ENCODE measurements at regions not wholly inside any gene's neighbourhood (a gene's known extent, or its start where the extent isn't known, plus 50 kb on each side); places are given as distances from the start of the nearest gene placed in this dataset.

- DNase-seq (ENCODE audit: low spot score), result no peak
- peaks cover 8% of the 10 kb centered on the region for H3K9me3 ChIP-seq
- H3K4me1 ChIP-seq (ENCODE audit: control insufficient read depth in 1 of 2, low read depth in 2 of 2), result no peaks in the 10 kb centered on the region
- H3K27me3 ChIP-seq (replicated peaks; ENCODE audit: insufficient read depth), result no peaks in the 10 kb centered on the region
- no peaks in the 10 kb centered on the region for H3K36me3 ChIP-seq
- no peak overlapping the region for H3K27ac ChIP-seq
- no peak for ATAC-seq (ENCODE audit: insufficient number of reproducible peaks, low FRiP score, low read depth)
- no peak for TF ChIP-seq CTCF (IDR thresholded peaks at IDR 0.05)
- H3K4me3 ChIP-seq, result no peak overlapping the region
Measured at GRCh38 chr10:78492424-78492823, 458.8 kb downstream of the RPS24 start.

GRCh38 chr10:78494179-78494578, 460.5 kb downstream of the RPS24 start:
- no peaks in the 10 kb centered on the region for H3K4me1 ChIP-seq (ENCODE audit: control insufficient read depth in 1 of 2, low read depth in 2 of 2)
- H3K36me3 ChIP-seq, result no peaks in the 10 kb centered on the region
- ATAC-seq (ENCODE audit: insufficient number of reproducible peaks, low FRiP score, low read depth) (no peak), DNase-seq (ENCODE audit: low spot score) (no peak)
- no peak overlapping the region for H3K4me3 ChIP-seq
- H3K27ac ChIP-seq, result no peak overlapping the region
- no peaks in the 10 kb centered on the region for H3K27me3 ChIP-seq (replicated peaks; ENCODE audit: insufficient read depth)
- no peak for TF ChIP-seq CTCF (IDR thresholded peaks at IDR 0.05)
- H3K9me3 ChIP-seq, result peaks cover 6% of the 10 kb centered on the region

- Histone ChIP-seq H3K9me3 (no peaks in the 10 kb centered on the region), H3K4me3 (no peak overlapping the region), H3K27ac (no peak overlapping the region), H3K4me1 (ENCODE audit: control insufficient read depth in 1 of 2, low read depth in 2 of 2) (peaks cover 0 to 5% of the 10 kb centered on the region in 2 donors), H3K27me3 (replicated peaks; ENCODE audit: insufficient read depth) (no peaks in the 10 kb centered on the region), H3K36me3 (no peaks in the 10 kb centered on the region)
- TF ChIP-seq CTCF (IDR thresholded peaks at IDR 0.05), result no peak
- DNase-seq (ENCODE audit: low spot score) (no peak), ATAC-seq (ENCODE audit: insufficient number of reproducible peaks, low FRiP score, low read depth) (no peak)
Measured at GRCh38 chr10:78502210-78502936, 468.7 kb downstream of the RPS24 start.

- H3K27ac ChIP-seq, result no peak overlapping the region
- H3K9me3 ChIP-seq, result no peaks in the 10 kb centered on the region
- no peak overlapping the region for H3K4me3 ChIP-seq
- no peak for DNase-seq (ENCODE audit: low spot score)
- no peaks in the 10 kb centered on the region for H3K27me3 ChIP-seq (replicated peaks; ENCODE audit: insufficient read depth)
- no peak for ATAC-seq (ENCODE audit: insufficient number of reproducible peaks, low FRiP score, low read depth)
- H3K36me3 ChIP-seq, result no peaks in the 10 kb centered on the region
- peaks cover 0 to 14% of the 10 kb centered on the region in 2 donors for H3K4me1 ChIP-seq (ENCODE audit: control insufficient read depth in 1 of 2, low read depth in 2 of 2)
- no peak for TF ChIP-seq CTCF (IDR thresholded peaks at IDR 0.05)
Measured at GRCh38 chr10:78504181-78504580, 470.5 kb downstream of the RPS24 start.

GRCh38 chr10:78505657-78506056, 472.0 kb downstream of the RPS24 start:
- Histone ChIP-seq H3K27me3 (replicated peaks; ENCODE audit: insufficient read depth) (no peaks in the 10 kb centered on the region), H3K4me1 (ENCODE audit: control insufficient read depth in 1 of 2, low read depth in 2 of 2) (peaks cover 0 to 14% of the 10 kb centered on the region in 2 donors), H3K27ac (no peak overlapping the region), H3K4me3 (no peak overlapping the region), H3K9me3 (no peaks in the 10 kb centered on the region), H3K36me3 (no peaks in the 10 kb centered on the region)
- TF ChIP-seq CTCF (IDR thresholded peaks at IDR 0.05), result no peak
- DNase-seq (ENCODE audit: low spot score), result no peak
- ATAC-seq (ENCODE audit: insufficient number of reproducible peaks, low FRiP score, low read depth), result no peak

Data from thoracic aorta (tissue), 2 donors.